HepG2 (cell line): ENCODE measurements at regions not wholly inside any gene's neighbourhood (a gene's known extent, or its start where the extent isn't known, plus 50 kb on each side); places are given as distances from the start of the nearest gene placed in this dataset.

Experiments used
- MEIS1 ChIP-seq: sonication (generic); formaldehyde crosslinking; IDR thresholded peaks from 2 replicates; pipeline ENCODE4 v1.9.0; 2021; ENCODE audit warnings: mild to moderate bottlenecking, missing genetic modification reagents, moderate library complexity, borderline replicate concordance
- ZC3H13 ChIP-seq: sonication (generic); formaldehyde crosslinking; IDR thresholded peaks from 2 replicates; pipeline ENCODE4 v1.8.1; 2023; ENCODE audit warnings: mild to moderate bottlenecking, missing genetic modification reagents, moderate library complexity
- ZNF749 ChIP-seq: sonication (generic); formaldehyde crosslinking; IDR thresholded peaks from 2 replicates; pipeline ENCODE4 v1.8.0; 2022; ENCODE audit warnings: mild to moderate bottlenecking, missing genetic modification reagents, moderate library complexity, borderline replicate concordance
- TF ChIP-seq, protein P1 (sequence below): sonication (generic); formaldehyde crosslinking; IDR thresholded peaks from 2 replicates; pipeline ENCODE4 v1.4.0; 2020; ENCODE audit warnings: missing genetic modification reagents
- TF ChIP-seq, protein P2 (sequence below): IDR thresholded peaks from 2 replicates; pipeline ENCODE4 v1.6.1; 2016; ENCODE audit warnings: missing genetic modification reagents, missing compliant biosample characterization
- TF ChIP-seq, protein P3 (sequence below): sonication (generic); formaldehyde crosslinking; IDR thresholded peaks from 2 replicates; pipeline ENCODE4 v1.8.1; 2022; ENCODE audit warnings: low read depth, mild to moderate bottlenecking, missing genetic modification reagents
- TF ChIP-seq, protein P4 (sequence below): IDR thresholded peaks from 2 replicates; pipeline ENCODE4 v1.6.1; 2016; ENCODE audit warnings: missing compliant biosample characterization, missing genetic modification reagents, borderline replicate concordance

DNA sequence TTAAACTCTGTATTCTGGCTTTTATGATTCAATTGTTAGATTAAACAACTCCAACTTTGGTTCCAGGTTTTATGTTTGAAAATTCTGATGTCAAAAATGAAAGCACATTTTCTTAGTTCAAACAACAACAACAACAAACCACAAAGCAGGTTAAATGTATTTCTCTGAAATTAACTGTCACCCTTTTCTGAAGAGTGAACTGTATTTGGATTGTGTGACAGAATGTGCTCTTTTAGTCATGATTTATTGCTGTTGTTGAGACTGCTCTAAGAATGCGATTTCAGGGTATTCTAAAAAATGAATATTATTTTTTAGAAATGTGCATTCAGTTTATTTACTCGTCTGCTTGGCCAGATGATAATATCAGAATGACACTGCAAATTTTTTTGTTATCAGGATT is 144.1 kb downstream of the GNAI1 start (continued):
- TF ChIP-seq, protein P1, sequence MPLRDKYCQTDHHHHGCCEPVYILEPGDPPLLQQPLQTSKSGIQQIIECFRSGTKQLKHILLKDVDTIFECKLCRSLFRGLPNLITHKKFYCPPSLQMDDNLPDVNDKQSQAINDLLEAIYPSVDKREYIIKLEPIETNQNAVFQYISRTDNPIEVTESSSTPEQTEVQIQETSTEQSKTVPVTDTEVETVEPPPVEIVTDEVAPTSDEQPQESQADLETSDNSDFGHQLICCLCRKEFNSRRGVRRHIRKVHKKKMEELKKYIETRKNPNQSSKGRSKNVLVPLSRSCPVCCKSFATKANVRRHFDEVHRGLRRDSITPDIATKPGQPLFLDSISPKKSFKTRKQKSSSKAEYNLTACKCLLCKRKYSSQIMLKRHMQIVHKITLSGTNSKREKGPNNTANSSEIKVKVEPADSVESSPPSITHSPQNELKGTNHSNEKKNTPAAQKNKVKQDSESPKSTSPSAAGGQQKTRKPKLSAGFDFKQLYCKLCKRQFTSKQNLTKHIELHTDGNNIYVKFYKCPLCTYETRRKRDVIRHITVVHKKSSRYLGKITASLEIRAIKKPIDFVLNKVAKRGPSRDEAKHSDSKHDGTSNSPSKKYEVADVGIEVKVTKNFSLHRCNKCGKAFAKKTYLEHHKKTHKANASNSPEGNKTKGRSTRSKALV (CRISPR knock-in tag), result no peak
- TF ChIP-seq, protein P2, sequence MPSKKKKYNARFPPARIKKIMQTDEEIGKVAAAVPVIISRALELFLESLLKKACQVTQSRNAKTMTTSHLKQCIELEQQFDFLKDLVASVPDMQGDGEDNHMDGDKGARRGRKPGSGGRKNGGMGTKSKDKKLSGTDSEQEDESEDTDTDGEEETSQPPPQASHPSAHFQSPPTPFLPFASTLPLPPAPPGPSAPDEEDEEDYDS (CRISPR knock-in tag), result no peak
- TF ChIP-seq, protein P3, sequence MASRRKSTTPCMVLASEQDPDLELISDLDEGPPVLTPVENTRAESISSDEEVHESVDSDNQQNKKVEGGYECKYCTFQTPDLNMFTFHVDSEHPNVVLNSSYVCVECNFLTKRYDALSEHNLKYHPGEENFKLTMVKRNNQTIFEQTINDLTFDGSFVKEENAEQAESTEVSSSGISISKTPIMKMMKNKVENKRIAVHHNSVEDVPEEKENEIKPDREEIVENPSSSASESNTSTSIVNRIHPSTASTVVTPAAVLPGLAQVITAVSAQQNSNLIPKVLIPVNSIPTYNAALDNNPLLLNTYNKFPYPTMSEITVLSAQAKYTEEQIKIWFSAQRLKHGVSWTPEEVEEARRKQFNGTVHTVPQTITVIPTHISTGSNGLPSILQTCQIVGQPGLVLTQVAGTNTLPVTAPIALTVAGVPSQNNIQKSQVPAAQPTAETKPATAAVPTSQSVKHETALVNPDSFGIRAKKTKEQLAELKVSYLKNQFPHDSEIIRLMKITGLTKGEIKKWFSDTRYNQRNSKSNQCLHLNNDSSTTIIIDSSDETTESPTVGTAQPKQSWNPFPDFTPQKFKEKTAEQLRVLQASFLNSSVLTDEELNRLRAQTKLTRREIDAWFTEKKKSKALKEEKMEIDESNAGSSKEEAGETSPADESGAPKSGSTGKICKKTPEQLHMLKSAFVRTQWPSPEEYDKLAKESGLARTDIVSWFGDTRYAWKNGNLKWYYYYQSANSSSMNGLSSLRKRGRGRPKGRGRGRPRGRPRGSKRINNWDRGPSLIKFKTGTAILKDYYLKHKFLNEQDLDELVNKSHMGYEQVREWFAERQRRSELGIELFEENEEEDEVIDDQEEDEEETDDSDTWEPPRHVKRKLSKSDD (CRISPR knock-in tag), result no peak
- TF ChIP-seq MEIS1 (CRISPR knock-in tag), result no peak
- no peak for TF ChIP-seq ZNF749 (CRISPR knock-in tag)
- TF ChIP-seq ZC3H13, result no peak
- TF ChIP-seq, protein P4, sequence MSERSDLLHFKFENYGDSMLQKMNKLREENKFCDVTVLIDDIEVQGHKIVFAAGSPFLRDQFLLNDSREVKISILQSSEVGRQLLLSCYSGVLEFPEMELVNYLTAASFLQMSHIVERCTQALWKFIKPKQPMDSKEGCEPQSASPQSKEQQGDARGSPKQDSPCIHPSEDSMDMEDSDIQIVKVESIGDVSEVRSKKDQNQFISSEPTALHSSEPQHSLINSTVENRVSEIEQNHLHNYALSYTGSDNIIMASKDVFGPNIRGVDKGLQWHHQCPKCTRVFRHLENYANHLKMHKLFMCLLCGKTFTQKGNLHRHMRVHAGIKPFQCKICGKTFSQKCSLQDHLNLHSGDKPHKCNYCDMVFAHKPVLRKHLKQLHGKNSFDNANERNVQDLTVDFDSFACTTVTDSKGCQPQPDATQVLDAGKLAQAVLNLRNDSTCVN, result no peak
